ENCODE measurements at regions not wholly inside any gene's neighbourhood (a gene's known extent, or its start where the extent isn't known, plus 50 kb on each side); places are given as distances from the start of the nearest gene placed in this dataset.

DNA sequence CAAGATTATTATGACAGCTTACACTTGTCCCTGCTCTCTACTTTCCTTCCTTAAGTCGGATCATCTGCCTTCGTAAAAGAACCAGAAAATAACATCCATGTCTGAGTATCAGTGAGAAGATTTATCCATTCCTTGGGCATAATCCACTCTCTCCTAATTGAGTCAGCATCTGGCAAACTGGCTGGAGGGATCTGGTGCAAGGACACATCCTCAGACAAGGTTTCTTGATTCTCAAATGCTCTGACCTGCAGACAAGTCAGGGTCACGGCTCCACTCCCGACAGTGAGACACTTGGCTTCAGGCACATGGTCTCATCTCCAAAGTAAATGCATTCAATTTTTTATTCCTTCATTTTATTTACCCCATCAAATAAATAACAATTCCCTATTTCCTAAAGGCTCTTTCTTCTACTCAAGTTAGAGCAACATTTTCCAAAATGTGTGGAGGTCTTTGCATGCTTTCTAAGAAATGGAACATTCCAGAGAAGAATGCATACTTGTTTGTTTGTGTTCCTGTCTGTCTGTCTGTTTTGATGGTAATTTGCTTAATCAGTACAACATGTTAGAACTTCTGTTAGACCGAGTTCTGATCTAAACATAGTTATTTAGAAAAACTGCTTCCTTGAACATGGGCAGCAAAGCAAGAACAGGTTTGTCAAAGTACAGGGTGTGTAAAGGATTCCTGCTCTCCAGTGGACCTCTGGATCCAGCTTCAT, 246.9 kb downstream of the IRS1 start:
- no peak overlapping the region for H3K4me3 Mint-ChIP-seq (ENCODE audit: low read depth, unreplicated experiment)
- H3K36me3 Mint-ChIP-seq (ENCODE audit: insufficient read depth, unreplicated experiment), result no peaks in the 10 kb centered on the region
- peaks cover 22% of the 10 kb centered on the region for H3K4me1 Mint-ChIP-seq (ENCODE audit: low read depth, unreplicated experiment)
- H3K27me3 Mint-ChIP-seq (ENCODE audit: unreplicated experiment), result no peaks in the 10 kb centered on the region
- intact Hi-C loops (cut with micrococcal nuclease; ENCODE audit: unreplicated experiment), result no loop called here
- CTCF ChIA-PET, result no interaction called here
- peaks cover 6% of the 10 kb centered on the region for H3K9me3 Mint-ChIP-seq (ENCODE audit: low read depth, unreplicated experiment)
- BruUV-seq (replicated peaks), result no TSS peak
- TF ChIP-seq, protein P1, sequence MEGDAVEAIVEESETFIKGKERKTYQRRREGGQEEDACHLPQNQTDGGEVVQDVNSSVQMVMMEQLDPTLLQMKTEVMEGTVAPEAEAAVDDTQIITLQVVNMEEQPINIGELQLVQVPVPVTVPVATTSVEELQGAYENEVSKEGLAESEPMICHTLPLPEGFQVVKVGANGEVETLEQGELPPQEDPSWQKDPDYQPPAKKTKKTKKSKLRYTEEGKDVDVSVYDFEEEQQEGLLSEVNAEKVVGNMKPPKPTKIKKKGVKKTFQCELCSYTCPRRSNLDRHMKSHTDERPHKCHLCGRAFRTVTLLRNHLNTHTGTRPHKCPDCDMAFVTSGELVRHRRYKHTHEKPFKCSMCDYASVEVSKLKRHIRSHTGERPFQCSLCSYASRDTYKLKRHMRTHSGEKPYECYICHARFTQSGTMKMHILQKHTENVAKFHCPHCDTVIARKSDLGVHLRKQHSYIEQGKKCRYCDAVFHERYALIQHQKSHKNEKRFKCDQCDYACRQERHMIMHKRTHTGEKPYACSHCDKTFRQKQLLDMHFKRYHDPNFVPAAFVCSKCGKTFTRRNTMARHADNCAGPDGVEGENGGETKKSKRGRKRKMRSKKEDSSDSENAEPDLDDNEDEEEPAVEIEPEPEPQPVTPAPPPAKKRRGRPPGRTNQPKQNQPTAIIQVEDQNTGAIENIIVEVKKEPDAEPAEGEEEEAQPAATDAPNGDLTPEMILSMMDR (IDR thresholded peaks at IDR 0.05; ENCODE audit: unreplicated experiment), result no peak
- DNase-seq, result no peak
- no peak overlapping the region for H3K27ac Mint-ChIP-seq (ENCODE audit: unreplicated experiment)

DNA sequence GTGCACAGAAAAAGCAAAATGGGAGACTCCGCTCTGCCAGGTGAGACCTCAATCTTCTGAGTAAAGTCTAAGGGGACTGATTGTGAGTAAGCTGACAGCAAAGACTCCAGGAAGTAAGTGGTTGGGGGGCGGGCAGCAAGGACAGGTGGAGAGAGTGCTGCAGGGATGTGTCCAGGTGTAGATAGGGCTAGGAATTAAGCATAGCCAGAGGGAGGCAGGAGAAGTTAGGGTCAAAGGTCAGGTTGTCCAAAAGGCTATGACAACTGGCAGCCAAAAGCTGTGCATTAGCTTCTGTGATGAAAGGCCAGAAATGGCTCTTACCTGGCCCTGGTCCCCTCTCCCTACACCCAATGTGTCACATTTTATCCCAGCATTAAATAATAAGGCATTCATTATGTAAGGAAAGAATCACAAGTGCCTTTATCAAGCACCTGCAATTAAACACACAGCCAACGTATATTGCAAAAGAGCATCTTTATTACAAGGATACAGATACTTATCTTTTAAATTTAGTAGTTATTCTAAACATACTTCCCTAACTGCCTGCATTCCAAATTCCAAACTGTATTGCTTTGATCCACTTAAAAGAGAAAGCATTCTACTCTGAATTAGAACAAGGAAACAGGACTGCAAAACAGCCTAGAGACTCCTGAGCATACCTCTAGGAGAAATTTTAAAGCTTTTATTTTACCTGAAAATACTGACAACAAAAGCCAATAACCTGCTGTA, 247.9 kb downstream of the IRS1 start:
- Mint-ChIP-seq H3K27ac (ENCODE audit: unreplicated experiment) (no peak overlapping the region), H3K4me1 (ENCODE audit: low read depth, unreplicated experiment) (peaks cover 22% of the 10 kb centered on the region)

GRCh38 chr2:226550801-226551200, 248.8 kb downstream of the IRS1 start:
- Mint-ChIP-seq H3K4me1 (ENCODE audit: low read depth, unreplicated experiment) (peaks cover 22% of the 10 kb centered on the region), H3K36me3 (ENCODE audit: insufficient read depth, unreplicated experiment) (no peaks in the 10 kb centered on the region), H3K9me3 (ENCODE audit: low read depth, unreplicated experiment) (peaks cover 6% of the 10 kb centered on the region), H3K27ac (ENCODE audit: unreplicated experiment) (no peak overlapping the region), H3K27me3 (ENCODE audit: unreplicated experiment) (no peaks in the 10 kb centered on the region), H3K4me3 (ENCODE audit: low read depth, unreplicated experiment) (no peak overlapping the region)
- CTCF ChIA-PET, result no interaction called here
- TF ChIP-seq, protein P1 (IDR thresholded peaks at IDR 0.05; ENCODE audit: unreplicated experiment), result no peak
- intact Hi-C loops (cut with micrococcal nuclease; ENCODE audit: unreplicated experiment), result no loop called here
- DNase-seq, result no peak
- BruUV-seq (replicated peaks), result no TSS peak

More for the DNA sequence above, 247.9 kb downstream of the IRS1 start:
- H3K36me3 Mint-ChIP-seq (ENCODE audit: insufficient read depth, unreplicated experiment), result no peaks in the 10 kb centered on the region
- H3K9me3 Mint-ChIP-seq (ENCODE audit: low read depth, unreplicated experiment), result peaks cover 4% of the 10 kb centered on the region
- H3K27me3 Mint-ChIP-seq (ENCODE audit: unreplicated experiment), result no peaks in the 10 kb centered on the region
- CTCF ChIA-PET, result no interaction called here
- TF ChIP-seq, protein P1 (IDR thresholded peaks at IDR 0.05; ENCODE audit: unreplicated experiment), result no peak
- intact Hi-C loops (cut with micrococcal nuclease; ENCODE audit: unreplicated experiment), result no loop called here
- no peak overlapping the region for H3K4me3 Mint-ChIP-seq (ENCODE audit: low read depth, unreplicated experiment)
- no peak for DNase-seq
- BruUV-seq (replicated peaks), result no TSS peak

DNA sequence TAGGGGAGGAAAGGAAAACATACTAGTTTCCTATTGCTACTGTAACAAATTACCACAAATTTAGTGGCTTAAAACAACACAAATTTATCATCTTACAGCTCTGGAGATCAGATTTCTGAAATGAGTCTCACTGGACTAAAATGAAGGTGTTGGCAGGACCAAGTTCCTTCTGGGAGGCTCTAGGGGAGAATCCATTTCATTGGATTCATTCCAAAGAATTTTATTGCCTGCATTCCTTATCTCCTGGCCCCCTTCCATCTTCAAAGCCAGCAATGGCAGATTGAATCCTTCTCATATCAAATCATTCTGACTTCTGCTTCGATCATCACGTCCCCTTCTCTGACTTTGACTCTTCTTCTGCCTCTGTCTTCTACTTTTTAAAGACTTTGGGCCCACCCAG, 250.9 kb downstream of the IRS1 start:
- CTCF ChIA-PET, result no interaction called here
- Mint-ChIP-seq H3K4me1 (ENCODE audit: low read depth, unreplicated experiment) (peaks cover 24% of the 10 kb centered on the region), H3K36me3 (ENCODE audit: insufficient read depth, unreplicated experiment) (no peaks in the 10 kb centered on the region), H3K4me3 (ENCODE audit: low read depth, unreplicated experiment) (no peak overlapping the region), H3K9me3 (ENCODE audit: low read depth, unreplicated experiment) (peaks cover 11% of the 10 kb centered on the region), H3K27ac (ENCODE audit: unreplicated experiment) (no peak overlapping the region), H3K27me3 (ENCODE audit: unreplicated experiment) (no peaks in the 10 kb centered on the region)
- intact Hi-C loops (cut with micrococcal nuclease; ENCODE audit: unreplicated experiment), result no loop called here
- no TSS peak for BruUV-seq (replicated peaks)
- DNase-seq, result no peak
- TF ChIP-seq, protein P1 (IDR thresholded peaks at IDR 0.05; ENCODE audit: unreplicated experiment), result no peak

All from Calu3 (cell line).